ENCODE measurements at regions not wholly inside any gene's neighbourhood (a gene's known extent, or its start where the extent isn't known, plus 50 kb on each side); places are given as distances from the start of the nearest gene placed in this dataset.

DNA sequence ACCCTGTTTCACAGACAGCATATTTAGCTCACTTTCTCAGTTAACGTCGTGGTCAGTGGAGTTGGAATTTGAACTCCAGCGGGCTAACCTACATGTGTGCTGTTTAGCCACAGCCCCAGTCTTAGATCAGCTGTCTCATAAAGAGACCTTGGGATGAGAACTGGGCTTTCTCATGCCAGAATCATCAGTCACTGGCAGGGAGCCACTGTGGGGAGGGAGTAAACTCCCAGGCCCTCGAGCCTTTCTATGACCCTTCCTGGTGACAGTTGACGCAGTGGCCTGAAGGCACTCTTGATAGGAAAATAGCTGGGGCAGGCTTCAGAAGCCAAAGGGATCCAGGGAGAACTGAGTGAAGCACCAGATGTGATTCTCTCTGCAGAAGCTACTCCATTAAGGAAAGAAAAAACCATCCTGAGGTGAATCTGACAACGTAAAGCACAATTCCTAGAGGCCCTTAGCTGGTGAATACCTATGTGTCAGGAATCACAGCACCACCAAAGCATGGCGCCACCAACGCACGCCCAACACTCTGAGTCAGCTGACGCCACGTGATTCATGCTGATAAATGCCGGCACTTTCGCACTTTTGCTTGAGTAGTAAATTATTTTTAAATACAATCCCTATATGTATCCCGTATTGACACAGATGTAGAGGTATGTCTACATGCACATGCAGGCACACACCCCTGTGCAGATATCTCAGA, 279.6 kb upstream of the TMEM132C start:
- Histone ChIP-seq H3K36me3 (no peaks in the 10 kb centered on the region), H3K27ac (no peak overlapping the region), H3K4me3 (no peak overlapping the region), H3K4me1 (no peaks in the 10 kb centered on the region), H3K9me3 (no peaks in the 10 kb centered on the region), H3K27me3 (no peaks in the 10 kb centered on the region)
- no peak for TF ChIP-seq POLR2A (IDR thresholded peaks at IDR 0.05)
- TF ChIP-seq, protein P1, sequence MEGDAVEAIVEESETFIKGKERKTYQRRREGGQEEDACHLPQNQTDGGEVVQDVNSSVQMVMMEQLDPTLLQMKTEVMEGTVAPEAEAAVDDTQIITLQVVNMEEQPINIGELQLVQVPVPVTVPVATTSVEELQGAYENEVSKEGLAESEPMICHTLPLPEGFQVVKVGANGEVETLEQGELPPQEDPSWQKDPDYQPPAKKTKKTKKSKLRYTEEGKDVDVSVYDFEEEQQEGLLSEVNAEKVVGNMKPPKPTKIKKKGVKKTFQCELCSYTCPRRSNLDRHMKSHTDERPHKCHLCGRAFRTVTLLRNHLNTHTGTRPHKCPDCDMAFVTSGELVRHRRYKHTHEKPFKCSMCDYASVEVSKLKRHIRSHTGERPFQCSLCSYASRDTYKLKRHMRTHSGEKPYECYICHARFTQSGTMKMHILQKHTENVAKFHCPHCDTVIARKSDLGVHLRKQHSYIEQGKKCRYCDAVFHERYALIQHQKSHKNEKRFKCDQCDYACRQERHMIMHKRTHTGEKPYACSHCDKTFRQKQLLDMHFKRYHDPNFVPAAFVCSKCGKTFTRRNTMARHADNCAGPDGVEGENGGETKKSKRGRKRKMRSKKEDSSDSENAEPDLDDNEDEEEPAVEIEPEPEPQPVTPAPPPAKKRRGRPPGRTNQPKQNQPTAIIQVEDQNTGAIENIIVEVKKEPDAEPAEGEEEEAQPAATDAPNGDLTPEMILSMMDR (IDR thresholded peaks at IDR 0.05), result no peak
- intact Hi-C loops (cut with DNase I), result no loop called here
- 49% methylated on average over 11 of the region's 14 CpGs for WGBS (ENCODE audit: insufficient coverage, low coverage, low lambda C conversion rate, missing lambda C conversion rate)
- DNase-seq (no peak), ATAC-seq (no peak)

DNA sequence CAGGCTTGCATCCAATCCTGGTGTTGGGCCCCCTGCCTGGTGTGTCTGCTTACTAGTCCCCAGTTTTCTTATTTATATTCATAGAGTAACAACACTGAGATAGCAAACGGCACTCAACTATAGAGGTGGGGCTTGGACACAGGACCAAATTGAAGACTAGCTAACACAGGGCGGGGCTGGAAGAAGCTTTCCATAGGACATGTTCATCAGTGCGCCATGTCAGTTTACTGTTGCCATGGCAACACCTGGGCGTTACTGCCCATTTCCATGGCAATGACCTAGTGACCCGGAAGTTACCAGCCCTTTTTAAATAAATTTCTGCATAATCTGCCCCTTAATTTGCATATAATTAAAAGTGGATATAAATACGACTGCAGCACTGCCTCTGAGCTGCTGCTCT, 275.5 kb upstream of the TMEM132C start:
- 40% methylated on average over 5 of the region's 6 CpGs for WGBS (ENCODE audit: insufficient coverage, low coverage, low lambda C conversion rate, missing lambda C conversion rate)
- TF ChIP-seq POLR2A (IDR thresholded peaks at IDR 0.05), result no peak
- TF ChIP-seq, protein P1 (IDR thresholded peaks at IDR 0.05), result no peak
- Histone ChIP-seq H3K4me1 (no peaks in the 10 kb centered on the region), H3K4me3 (no peak overlapping the region), H3K36me3 (no peaks in the 10 kb centered on the region), H3K9me3 (no peaks in the 10 kb centered on the region), H3K27ac (no peak overlapping the region), H3K27me3 (no peaks in the 10 kb centered on the region)
- DNase-seq (no peak), ATAC-seq (no peak)
- intact Hi-C loops (cut with DNase I), result no loop called here

DNA sequence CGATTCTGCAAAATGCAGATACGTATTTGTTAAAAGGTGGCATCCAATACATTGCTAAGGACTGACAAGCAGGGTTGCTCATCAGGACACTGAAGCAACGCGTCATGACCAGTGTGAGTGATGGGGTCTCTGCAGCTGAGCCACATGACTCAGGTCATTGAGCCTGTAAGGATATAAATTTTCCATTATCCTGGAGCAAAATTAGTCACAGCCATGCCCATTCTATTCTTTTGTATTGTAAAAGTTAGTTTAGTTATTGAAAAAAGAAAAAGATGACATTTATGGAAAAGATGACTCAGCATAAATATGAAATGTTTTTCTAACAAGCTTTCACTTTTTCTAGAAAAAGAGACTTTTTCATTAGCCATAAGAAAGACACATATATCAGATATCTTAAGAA, 268.0 kb upstream of the TMEM132C start:
- H3K27ac ChIP-seq, result no peak overlapping the region
- intact Hi-C loops (cut with DNase I), result no loop called here
- TF ChIP-seq POLR2A (IDR thresholded peaks at IDR 0.05), result no peak
- TF ChIP-seq, protein P1 (IDR thresholded peaks at IDR 0.05), result no peak
- 69% methylated on average over 4 of the region's 4 CpGs for WGBS (ENCODE audit: insufficient coverage, low coverage, low lambda C conversion rate, missing lambda C conversion rate)
- no peaks in the 10 kb centered on the region for H3K27me3 ChIP-seq
- no peaks in the 10 kb centered on the region for H3K9me3 ChIP-seq
- no peaks in the 10 kb centered on the region for H3K4me1 ChIP-seq
- no peak for ATAC-seq
- H3K36me3 ChIP-seq, result no peaks in the 10 kb centered on the region
- no peak for DNase-seq
- no peak overlapping the region for H3K4me3 ChIP-seq

DNA sequence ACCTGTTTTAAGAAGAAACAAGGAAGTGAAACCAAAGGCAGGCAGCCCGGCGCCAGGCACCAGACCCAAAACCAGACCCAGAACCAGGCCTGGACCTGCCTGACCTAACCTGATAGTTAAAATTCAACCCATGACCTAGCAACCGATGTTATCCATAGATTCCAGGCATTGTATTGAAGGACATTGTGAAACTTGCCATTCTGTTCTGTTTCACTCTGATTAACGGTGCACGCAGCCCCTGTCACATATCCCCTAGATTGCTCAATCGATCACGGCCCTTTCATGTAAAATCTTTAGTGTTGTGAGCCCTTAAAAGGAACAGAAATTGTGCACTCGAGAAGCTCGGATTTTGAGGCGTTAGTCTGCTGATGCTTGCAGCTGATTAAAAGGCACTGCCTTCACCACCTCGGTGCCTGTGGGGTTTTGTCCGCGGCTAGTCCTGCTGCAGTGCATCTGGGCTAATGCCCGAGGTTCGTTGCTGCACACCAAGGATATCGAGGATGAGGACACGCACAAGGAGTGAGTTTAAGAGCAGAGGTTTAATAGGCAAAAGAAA, 262.5 kb upstream of the TMEM132C start:
- no peak for TF ChIP-seq POLR2A (IDR thresholded peaks at IDR 0.05)
- TF ChIP-seq, protein P1 (IDR thresholded peaks at IDR 0.05), result no peak
- no peaks in the 10 kb centered on the region for H3K27me3 ChIP-seq
- H3K36me3 ChIP-seq, result no peaks in the 10 kb centered on the region
- H3K9me3 ChIP-seq, result no peaks in the 10 kb centered on the region
- H3K4me3 ChIP-seq, result no peak overlapping the region
- H3K4me1 ChIP-seq, result no peaks in the 10 kb centered on the region
- WGBS (ENCODE audit: insufficient coverage, low coverage, low lambda C conversion rate, missing lambda C conversion rate), result 66% methylated on average over 15 of the region's 17 CpGs
- DNase-seq, result no peak
- H3K27ac ChIP-seq, result no peak overlapping the region
- intact Hi-C loops (cut with DNase I), result no loop called here
- no peak for ATAC-seq
